GM12891 (cell line): ENCODE measurements at regions not wholly inside any gene's neighbourhood (a gene's known extent, or its start where the extent isn't known, plus 50 kb on each side); places are given as distances from the start of the nearest gene placed in this dataset.

Experiments used
- DNase-seq: peaks from one replicate; pipeline ENCODE4 v3.0.0; 2011; ENCODE audit warnings: low spot score; ENCODE audit not compliant: insufficient read length
- FAIRE-seq: peaks from 2 replicates; lab custom pipeline; 2011; peaks lifted over from hg19 to GRCh38; lab: Jason Lieb, UNC
- PAX5 ChIP-seq: IDR thresholded peaks from 2 replicates; pipeline ENCODE4 v1.6.1; 2011; ENCODE audit warnings: low read length, moderate library complexity, mild to moderate bottlenecking; ENCODE audit not compliant: insufficient read depth, severe bottlenecking
- POLR2A ChIP-seq: IDR thresholded peaks from 2 replicates; pipeline ENCODE4 v1.6.1; 2011; ENCODE audit warnings: low read depth, low read length, control low read depth
- POLR2AphosphoS5 ChIP-seq: IDR thresholded peaks from 2 replicates; pipeline ENCODE4 v1.6.1; 2011; ENCODE audit warnings: low read depth, low read length, control low read depth
- POU2F2 ChIP-seq: IDR thresholded peaks from 2 replicates; pipeline ENCODE4 v1.6.1; 2011; ENCODE audit warnings: low read depth, mild to moderate bottlenecking, control low read depth, low read length, moderate library complexity
- SPI1 ChIP-seq: IDR thresholded peaks from 2 replicates; pipeline ENCODE4 v1.6.1; 2011; ENCODE audit warnings: low read depth, low read length, control low read depth
- TAF1 ChIP-seq: IDR thresholded peaks from 2 replicates; pipeline ENCODE4 v1.6.1; 2011; ENCODE audit warnings: low read depth, low read length, control low read depth

GRCh38 chr5:145178641-145179523 is 656.3 kb downstream of the PRELID2 start:
- TF ChIP-seq POU2F2 (no peak), SPI1 (no peak), POLR2A (no peak), TAF1 (no peak), PAX5 (no peak), POLR2AphosphoS5 (no peak)
- no peak for DNase-seq
- FAIRE-seq: no peak

- no peak for DNase-seq
- FAIRE-seq: no peak
- TF ChIP-seq POLR2AphosphoS5: no peak
- no peak for TF ChIP-seq POLR2A
- no peak for TF ChIP-seq POU2F2
- no peak for TF ChIP-seq PAX5
- TF ChIP-seq SPI1: no peak
- no peak for TF ChIP-seq TAF1
These were observed 659.1 kb downstream of the PRELID2 start for GRCh38 chr5:145176041-145176440.

GRCh38 chr5:145166110-145166509 is 669.0 kb downstream of the PRELID2 start:
- TF ChIP-seq POLR2A (no peak), SPI1 (no peak), PAX5 (no peak), POLR2AphosphoS5 (no peak), TAF1 (no peak), POU2F2 (no peak)
- no peak for FAIRE-seq

GRCh38 chr5:145163876-145164275 is 671.3 kb downstream of the PRELID2 start:
- TF ChIP-seq POU2F2: no peak
- no peak for TF ChIP-seq SPI1
- TF ChIP-seq POLR2AphosphoS5: no peak
- no peak for TF ChIP-seq PAX5
- TF ChIP-seq POLR2A: no peak
- TF ChIP-seq TAF1: no peak
- no peak for FAIRE-seq
- no peak for DNase-seq

More at GRCh38 chr5:145166110-145166509, 669.0 kb downstream of the PRELID2 start:
- DNase-seq: no peak

- DNase-seq (no peak), FAIRE-seq (no peak)
- TF ChIP-seq SPI1: no peak
- TF ChIP-seq TAF1: no peak
- TF ChIP-seq POU2F2: no peak
- TF ChIP-seq PAX5: no peak
- no peak for TF ChIP-seq POLR2AphosphoS5
- TF ChIP-seq POLR2A: no peak
These were observed 672.5 kb downstream of the PRELID2 start for GRCh38 chr5:145162626-145163025.

- FAIRE-seq: no peak
- no peak for TF ChIP-seq SPI1
- no peak for TF ChIP-seq PAX5
- no peak for TF ChIP-seq POLR2A
- TF ChIP-seq TAF1: no peak
- TF ChIP-seq POU2F2: no peak
- no peak for TF ChIP-seq POLR2AphosphoS5
- no peak for DNase-seq
These were observed 673.8 kb downstream of the PRELID2 start for GRCh38 chr5:145161391-145161790.

GRCh38 chr5:145160679-145161078 is 674.5 kb downstream of the PRELID2 start:
- no peak for TF ChIP-seq POLR2A
- TF ChIP-seq PAX5: no peak
- no peak for TF ChIP-seq SPI1
- no peak for TF ChIP-seq TAF1
- TF ChIP-seq POLR2AphosphoS5: no peak
- TF ChIP-seq POU2F2: no peak
- FAIRE-seq (no peak), DNase-seq (no peak)

GRCh38 chr5:145158730-145159129 is 676.4 kb downstream of the PRELID2 start:
- DNase-seq (no peak), FAIRE-seq (no peak)
- TF ChIP-seq PAX5 (no peak), POU2F2 (no peak), POLR2A (no peak), SPI1 (no peak), TAF1 (no peak), POLR2AphosphoS5 (no peak)

GRCh38 chr5:145157841-145158240 is 677.3 kb downstream of the PRELID2 start:
- FAIRE-seq: no peak

GRCh38 chr5:145141534-145141933 is 693.6 kb downstream of the PRELID2 start:
- no peak for TF ChIP-seq TAF1
- TF ChIP-seq PAX5: no peak
- TF ChIP-seq SPI1: no peak
- TF ChIP-seq POU2F2: no peak
- no peak for TF ChIP-seq POLR2A
- FAIRE-seq: no peak
- DNase-seq: no peak

More at GRCh38 chr5:145157841-145158240, 677.3 kb downstream of the PRELID2 start:
- no peak for DNase-seq
- no peak for TF ChIP-seq SPI1
- TF ChIP-seq PAX5: no peak
- no peak for TF ChIP-seq POU2F2
- TF ChIP-seq POLR2AphosphoS5: no peak
- TF ChIP-seq POLR2A: no peak
- TF ChIP-seq TAF1: no peak
